ENCODE measurements at regions not wholly inside any gene's neighbourhood (a gene's known extent, or its start where the extent isn't known, plus 50 kb on each side); places are given as distances from the start of the nearest gene placed in this dataset.

GRCh38 chr7:113010377-113010776, 76.2 kb downstream of the GPR85 start (continued):
- TF ChIP-seq ZNF768 (tag by site-specific recombination; IDR thresholded peaks at IDR 0.05), result no peak
- TF ChIP-seq ZNF223 (tag by site-specific recombination; IDR thresholded peaks at IDR 0.05), result no peak
- TF ChIP-seq, protein P1, sequence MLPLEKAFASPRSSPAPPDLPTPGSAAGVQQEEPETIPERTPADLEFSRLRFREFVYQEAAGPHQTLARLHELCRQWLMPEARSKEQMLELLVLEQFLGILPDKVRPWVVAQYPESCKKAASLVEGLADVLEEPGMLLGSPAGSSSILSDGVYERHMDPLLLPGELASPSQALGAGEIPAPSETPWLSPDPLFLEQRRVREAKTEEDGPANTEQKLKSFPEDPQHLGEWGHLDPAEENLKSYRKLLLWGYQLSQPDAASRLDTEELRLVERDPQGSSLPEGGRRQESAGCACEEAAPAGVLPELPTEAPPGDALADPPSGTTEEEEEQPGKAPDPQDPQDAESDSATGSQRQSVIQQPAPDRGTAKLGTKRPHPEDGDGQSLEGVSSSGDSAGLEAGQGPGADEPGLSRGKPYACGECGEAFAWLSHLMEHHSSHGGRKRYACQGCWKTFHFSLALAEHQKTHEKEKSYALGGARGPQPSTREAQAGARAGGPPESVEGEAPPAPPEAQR (tag by site-specific recombination; IDR thresholded peaks at IDR 0.05), result no peak
- TF ChIP-seq ZSCAN16 (tag by site-specific recombination; IDR thresholded peaks at IDR 0.05), result no peak
- TF ChIP-seq ZNF830 (tag by site-specific recombination; IDR thresholded peaks at IDR 0.05; ENCODE audit: low read depth), result no peak
- no peak for TF ChIP-seq ZNF544 (tag by site-specific recombination; IDR thresholded peaks at IDR 0.05)
- TF ChIP-seq, protein P2, sequence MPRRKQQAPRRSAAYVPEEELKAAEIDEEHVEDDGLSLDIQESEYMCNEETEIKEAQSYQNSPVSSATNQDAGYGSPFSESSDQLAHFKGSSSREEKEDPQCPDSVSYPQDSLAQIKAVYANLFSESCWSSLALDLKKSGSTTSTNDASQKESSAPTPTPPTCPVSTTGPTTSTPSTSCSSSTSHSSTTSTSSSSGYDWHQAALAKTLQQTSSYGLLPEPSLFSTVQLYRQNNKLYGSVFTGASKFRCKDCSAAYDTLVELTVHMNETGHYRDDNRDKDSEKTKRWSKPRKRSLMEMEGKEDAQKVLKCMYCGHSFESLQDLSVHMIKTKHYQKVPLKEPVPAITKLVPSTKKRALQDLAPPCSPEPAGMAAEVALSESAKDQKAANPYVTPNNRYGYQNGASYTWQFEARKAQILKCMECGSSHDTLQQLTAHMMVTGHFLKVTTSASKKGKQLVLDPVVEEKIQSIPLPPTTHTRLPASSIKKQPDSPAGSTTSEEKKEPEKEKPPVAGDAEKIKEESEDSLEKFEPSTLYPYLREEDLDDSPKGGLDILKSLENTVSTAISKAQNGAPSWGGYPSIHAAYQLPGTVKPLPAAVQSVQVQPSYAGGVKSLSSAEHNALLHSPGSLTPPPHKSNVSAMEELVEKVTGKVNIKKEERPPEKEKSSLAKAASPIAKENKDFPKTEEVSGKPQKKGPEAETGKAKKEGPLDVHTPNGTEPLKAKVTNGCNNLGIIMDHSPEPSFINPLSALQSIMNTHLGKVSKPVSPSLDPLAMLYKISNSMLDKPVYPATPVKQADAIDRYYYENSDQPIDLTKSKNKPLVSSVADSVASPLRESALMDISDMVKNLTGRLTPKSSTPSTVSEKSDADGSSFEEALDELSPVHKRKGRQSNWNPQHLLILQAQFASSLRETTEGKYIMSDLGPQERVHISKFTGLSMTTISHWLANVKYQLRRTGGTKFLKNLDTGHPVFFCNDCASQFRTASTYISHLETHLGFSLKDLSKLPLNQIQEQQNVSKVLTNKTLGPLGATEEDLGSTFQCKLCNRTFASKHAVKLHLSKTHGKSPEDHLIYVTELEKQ (tag by site-specific recombination; IDR thresholded peaks at IDR 0.05; ENCODE audit: borderline replicate concordance), result no peak
- no peak for TF ChIP-seq ZNF23 (tag by site-specific recombination; IDR thresholded peaks at IDR 0.05; ENCODE audit: borderline replicate concordance)
- no peak for TF ChIP-seq ZBTB20 (tag by site-specific recombination; IDR thresholded peaks at IDR 0.05)
- no peak for TF ChIP-seq ZNF19 (tag by site-specific recombination; IDR thresholded peaks at IDR 0.05; ENCODE audit: low read depth)

DNA sequence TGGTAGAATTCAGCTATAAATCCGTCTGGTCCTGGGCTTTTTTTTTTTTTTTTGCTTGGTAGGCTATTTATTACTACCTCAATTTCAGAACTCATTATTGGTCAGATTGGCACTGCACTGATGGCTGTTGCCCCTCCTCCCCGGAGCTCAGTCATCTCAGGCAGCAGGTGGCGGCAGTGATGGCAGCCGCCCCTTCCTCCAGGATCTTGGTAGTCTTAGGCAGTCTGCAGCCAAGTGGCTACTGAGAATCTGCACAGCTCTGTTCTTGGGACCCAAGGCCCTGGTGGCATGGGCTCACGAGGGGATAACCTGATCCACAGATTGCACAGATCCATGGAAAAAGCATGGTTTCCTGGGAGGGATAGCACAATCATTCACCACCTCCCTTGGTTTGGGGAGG, 77.9 kb downstream of the GPR85 start:
- Histone ChIP-seq H3K4me3 (ENCODE audit: low read depth, low read length) (no peak overlapping the region), H3K27ac (ENCODE audit: extremely low read depth, low read depth, low read length) (no peak overlapping the region), H3K4me1 (ENCODE audit: control insufficient read depth, insufficient read depth, low read length) (no peaks in the 10 kb centered on the region), H3K36me3 (ENCODE audit: control insufficient read depth in 2 of 2, insufficient read depth in 1 of 2, low read length in 2 of 2) (no peaks in the 10 kb centered on the region), H3K9me3 (ENCODE audit: control insufficient read depth, insufficient read depth, low read depth, low read length) (no peaks in the 10 kb centered on the region)
- CTCF ChIA-PET, result no interaction called here
- TF ChIP-seq ZNF221 (tag by site-specific recombination; IDR thresholded peaks at IDR 0.05; ENCODE audit: borderline replicate concordance) (no peak), FEZF1 (tag by site-specific recombination; IDR thresholded peaks at IDR 0.05) (no peak), ZNF423 (tag by site-specific recombination; IDR thresholded peaks at IDR 0.05) (no peak), ZBTB8A (tag by site-specific recombination; IDR thresholded peaks at IDR 0.05) (no peak), ZNF521 (tag by site-specific recombination; IDR thresholded peaks at IDR 0.05) (no peak), ZNF433 (tag by site-specific recombination; IDR thresholded peaks at IDR 0.05; ENCODE audit: low read depth) (no peak), ZNF146 (tag by site-specific recombination; IDR thresholded peaks at IDR 0.05) (no peak), ZNF341 (tag by site-specific recombination; IDR thresholded peaks at IDR 0.05; ENCODE audit: low read depth) (no peak), ZNF549 (tag by site-specific recombination; IDR thresholded peaks at IDR 0.05) (no peak), ZNF184 (tag by site-specific recombination; IDR thresholded peaks at IDR 0.05) (no peak), ZNF501 (tag by site-specific recombination; IDR thresholded peaks at IDR 0.05) (no peak), ZNF24 (tag by site-specific recombination; IDR thresholded peaks at IDR 0.05) (no peak), ZNF600 (tag by site-specific recombination; IDR thresholded peaks at IDR 0.05) (no peak), ZNF391 (tag by site-specific recombination; IDR thresholded peaks at IDR 0.05; ENCODE audit: borderline replicate concordance, low read depth) (no peak), ZNF561 (tag by site-specific recombination; IDR thresholded peaks at IDR 0.05; ENCODE audit: borderline replicate concordance) (no peak)
- TF ChIP-seq, protein P3, sequence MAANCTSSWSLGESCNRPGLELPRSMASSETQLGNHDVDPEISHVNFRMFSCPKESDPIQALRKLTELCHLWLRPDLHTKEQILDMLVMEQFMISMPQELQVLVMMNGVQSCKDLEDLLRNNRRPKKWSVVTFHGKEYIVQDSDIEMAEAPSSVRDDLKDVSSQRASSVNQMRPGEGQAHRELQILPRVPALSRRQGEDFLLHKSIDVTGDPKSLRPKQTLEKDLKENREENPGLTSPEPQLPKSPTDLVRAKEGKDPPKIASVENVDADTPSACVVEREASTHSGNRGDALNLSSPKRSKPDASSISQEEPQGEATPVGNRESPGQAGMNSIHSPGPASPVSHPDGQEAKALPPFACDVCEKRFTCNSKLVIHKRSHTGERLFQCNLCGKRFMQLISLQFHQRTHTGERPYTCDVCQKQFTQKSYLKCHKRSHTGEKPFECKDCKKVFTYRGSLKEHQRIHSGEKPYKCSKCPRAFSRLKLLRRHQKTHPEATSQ (tag by site-specific recombination; IDR thresholded peaks at IDR 0.05), result no peak
- TF ChIP-seq, protein P4, sequence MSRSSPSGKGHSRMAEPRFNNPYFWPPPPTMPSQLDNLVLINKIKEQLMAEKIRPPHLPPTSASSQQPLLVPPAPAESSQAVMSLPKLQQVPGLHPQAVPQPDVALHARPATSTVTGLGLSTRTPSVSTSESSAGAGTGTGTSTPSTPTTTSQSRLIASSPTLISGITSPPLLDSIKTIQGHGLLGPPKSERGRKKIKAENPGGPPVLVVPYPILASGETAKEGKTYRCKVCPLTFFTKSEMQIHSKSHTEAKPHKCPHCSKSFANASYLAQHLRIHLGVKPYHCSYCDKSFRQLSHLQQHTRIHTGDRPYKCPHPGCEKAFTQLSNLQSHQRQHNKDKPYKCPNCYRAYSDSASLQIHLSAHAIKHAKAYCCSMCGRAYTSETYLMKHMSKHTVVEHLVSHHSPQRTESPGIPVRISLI (tag by site-specific recombination; IDR thresholded peaks at IDR 0.05), result no peak
- TF ChIP-seq, protein P5, sequence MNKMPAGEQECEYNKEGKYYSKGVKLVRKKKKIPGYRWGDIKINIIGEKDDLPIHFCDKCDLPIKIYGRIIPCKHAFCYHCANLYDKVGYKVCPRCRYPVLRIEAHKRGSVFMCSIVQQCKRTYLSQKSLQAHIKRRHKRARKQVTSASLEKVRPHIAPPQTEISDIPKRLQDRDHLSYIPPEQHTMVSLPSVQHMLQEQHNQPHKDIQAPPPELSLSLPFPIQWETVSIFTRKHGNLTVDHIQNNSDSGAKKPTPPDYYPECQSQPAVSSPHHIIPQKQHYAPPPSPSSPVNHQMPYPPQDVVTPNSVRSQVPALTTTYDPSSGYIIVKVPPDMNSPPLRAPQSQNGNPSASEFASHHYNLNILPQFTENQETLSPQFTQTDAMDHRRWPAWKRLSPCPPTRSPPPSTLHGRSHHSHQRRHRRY (tag by site-specific recombination; IDR thresholded peaks at IDR 0.05), result no peak
- POLR2A ChIA-PET, result interaction anchor here (0.7 kb wide), 1 partner anchor 29 kb away, joined by 5 read pairs; no protein-coding TSS in a partner anchor
